CD14-positive monocyte (primary cell): ENCODE measurements at regions not wholly inside any gene's neighbourhood (a gene's known extent, or its start where the extent isn't known, plus 50 kb on each side); places are given as distances from the start of the nearest gene placed in this dataset.

Source experiments
- DNase-seq, 3 donors: peaks; one replicate each; pipeline ENCODE4 v3.0.0-alpha.2; 2011 to 2022
- H2AFZ ChIP-seq: 2 replicates; pipeline ENCODE4 v1.6.0; 2012; ENCODE audit warnings: mild to moderate bottlenecking, low read depth, low read length, inconsistent platforms; ENCODE audit not compliant: insufficient read depth, poor library complexity, severe bottlenecking
- H3K27ac ChIP-seq, 2 donors: 1 replicate in 1 of 2; 2 replicates in 1 of 2; pipeline ENCODE4 v1.5.1; 2012 to 2013; ENCODE audit warnings: low read length in 2 of 2, control low read depth in 1 of 2, inconsistent platforms in 1 of 2, low read depth in 1 of 2, mild to moderate bottlenecking in 1 of 2
- H3K27me3 ChIP-seq, 2 donors: one replicate each; pipeline versions ENCODE4 v1.6.0 to v1.6.1; 2011 to 2013; ENCODE audit warnings: low read length in 2 of 2; ENCODE audit not compliant: control insufficient read depth in 2 of 2, insufficient read depth in 2 of 2
- H3K36me3 ChIP-seq, 2 donors: replicated peaks in 1 of 2; 1 replicate in 1 of 2; 2 replicates in 1 of 2; pipeline versions ENCODE4 v1.5.1 to v1.6.1; 2012 to 2013; ENCODE audit warnings: low read length in 2 of 2, control low read depth in 1 of 2, inconsistent platforms in 1 of 2, mild to moderate bottlenecking in 1 of 2; ENCODE audit not compliant: insufficient read depth in 2 of 2, control insufficient read depth in 1 of 2
- H3K4me1 ChIP-seq, 2 donors: 1 replicate in 1 of 2; 2 replicates in 1 of 2; pipeline versions ENCODE4 v1.5.1 to v1.6.1; 2012 to 2013; ENCODE audit warnings: low read length in 2 of 2, control low read depth in 1 of 2, inconsistent platforms in 1 of 2, mild to moderate bottlenecking in 1 of 2, moderate library complexity in 1 of 2; ENCODE audit not compliant: insufficient read depth in 2 of 2, control insufficient read depth in 1 of 2
- H3K4me2 ChIP-seq: replicated peaks from 2 replicates; pipeline ENCODE3; 2012; ENCODE audit warnings: low read length, moderate library complexity, mild to moderate bottlenecking; ENCODE audit not compliant: poor library complexity, severe bottlenecking; ENCODE audit errors: extremely low read depth
- H3K4me3 ChIP-seq, 3 experiments: fragments of 200-600 bp in 1 of 3; sonication (generic) in 1 of 3; replicated peaks in 1 of 3; 1 replicate in 2 of 3; 2 replicates in 1 of 3; pipeline ENCODE4 v1.5.1; 2011 to 2013; ENCODE audit warnings: low read length in 3 of 3, mild to moderate bottlenecking in 3 of 3, control low read depth in 2 of 3, low read depth in 2 of 3, inconsistent platforms in 1 of 3, moderate library complexity in 1 of 3
- H3K79me2 ChIP-seq: 2 replicates; pipeline ENCODE4 v1.6.0; 2012; ENCODE audit warnings: mild to moderate bottlenecking, control low read depth, inconsistent platforms, low read length, moderate library complexity; ENCODE audit not compliant: insufficient read depth
- H3K9ac ChIP-seq: 2 replicates; pipeline ENCODE4 v1.6.0; 2017; ENCODE audit warnings: low read length, mild to moderate bottlenecking; ENCODE audit not compliant: insufficient read depth, poor library complexity, severe bottlenecking
- H3K9me3 ChIP-seq, 2 donors: replicated peaks in 1 of 2; 1 replicate in 1 of 2; 2 replicates in 1 of 2; pipeline versions ENCODE4 v1.5.1 to v1.6.1; 2012 to 2013; ENCODE audit warnings: low read length in 2 of 2, control low read depth in 1 of 2; ENCODE audit not compliant: control insufficient read depth in 1 of 2, insufficient read depth in 1 of 2
- H4K20me1 ChIP-seq: 2 replicates; pipeline ENCODE4 v1.6.0; 2012; ENCODE audit warnings: mild to moderate bottlenecking, low read length, control low read depth, moderate library complexity; ENCODE audit not compliant: insufficient read depth
- H3K27ac Mint-ChIP-seq, 7 donors: one replicate each; pipeline ENCODE4 v1.8.0; 2020; ENCODE audit warnings: mild to moderate bottlenecking in 7 of 7, mixed read lengths in 7 of 7, moderate library complexity in 6 of 7, inconsistent platforms in 2 of 7
- H3K27me3 Mint-ChIP-seq, 3 donors: one replicate each; pipeline ENCODE4 v1.8.0; 2021 to 2022; ENCODE audit warnings: low read depth in 3 of 3, mild to moderate bottlenecking in 3 of 3, mixed read lengths in 3 of 3, moderate library complexity in 3 of 3, inconsistent platforms in 1 of 3
- H3K36me3 Mint-ChIP-seq, 2 donors: one replicate each; pipeline ENCODE4 v1.8.0; 2020; ENCODE audit warnings: mixed read lengths in 2 of 2, inconsistent platforms in 1 of 2, mild to moderate bottlenecking in 1 of 2
- H3K4me1 Mint-ChIP-seq: one replicate; pipeline ENCODE4 v1.8.0; 2020; ENCODE audit warnings: mild to moderate bottlenecking, mixed read lengths
- H3K4me3 Mint-ChIP-seq, 2 donors: one replicate each; pipeline ENCODE4 v1.8.0; 2020; ENCODE audit warnings: mild to moderate bottlenecking in 2 of 2, mixed read lengths in 2 of 2, moderate library complexity in 1 of 2
- H3K9me3 Mint-ChIP-seq, 7 donors: one replicate each; pipeline ENCODE4 v1.8.0; 2020 to 2022; ENCODE audit warnings: mixed read lengths in 7 of 7, mild to moderate bottlenecking in 6 of 7, moderate library complexity in 6 of 7, inconsistent platforms in 2 of 7
- WGBS: methylation state at CpG from one replicate; pipeline ENCODE4 v1.1.5; 2013; ENCODE audit warnings: missing lambda C conversion rate; ENCODE audit not compliant: insufficient coverage; 5-methylcytosine and 5-hydroxymethylcytosine counted together
- intact Hi-C, 2 donors: fragments of 100-400 bp; cut with micrococcal nuclease; formaldehyde crosslinking; loops; one replicate each; pipeline versions ENCODE4 v1.15.0 to v1.15.1; 2023
- TF ChIP-seq, protein P1 (sequence below): fragments of 200-600 bp; IDR thresholded peaks from one replicate; pipeline ENCODE4 v1.8.0; 2022; ENCODE audit warnings: antibody characterized with exemption, mild to moderate bottlenecking

DNA sequence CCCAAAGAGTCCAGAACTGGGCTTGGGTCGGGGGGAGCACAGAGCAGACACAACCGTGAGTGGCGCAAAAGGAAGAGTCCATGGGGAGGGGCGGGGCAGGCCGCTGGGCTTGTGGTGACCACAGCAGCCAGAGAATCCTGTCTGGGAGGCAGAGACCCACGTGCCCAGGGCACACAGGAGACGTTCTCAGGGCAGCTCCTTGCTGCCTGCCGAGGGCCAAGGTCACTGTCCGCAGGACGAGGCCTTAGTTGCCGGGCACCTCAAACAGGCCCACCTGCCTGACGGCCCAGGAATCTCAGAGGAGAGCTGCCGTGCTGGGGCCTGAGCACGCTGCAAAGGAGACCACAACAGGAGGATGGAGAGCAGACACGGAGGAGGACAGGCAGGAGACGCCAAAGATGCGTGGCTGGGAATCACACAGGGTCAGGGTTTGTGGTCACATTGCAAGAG, 87.8 kb downstream of the MYEOV start:
- Mint-ChIP-seq H3K27ac (peak overlapping the region in 3 of 7 donors; percentile 34 to 62 (median 50)), H3K4me3 (peak overlapping the region in 1 of 2 donors; percentile 60), H3K9me3 (peaks cover 0 to 5% (median 0%) of the 10 kb centered on the region in 7 donors), H3K4me1 (peaks cover 19% of the 10 kb centered on the region), H3K27me3 (peaks cover 1 to 6% (median 5%) of the 10 kb centered on the region in 3 donors), H3K36me3 (no peaks in the 10 kb centered on the region)
- Histone ChIP-seq H3K4me2 (no peak overlapping the region), H3K4me3 (no peak overlapping the region), H3K36me3 (no peaks in the 10 kb centered on the region), H2AFZ (no peak overlapping the region), H3K27ac (no peak overlapping the region), H3K27me3 (no peaks in the 10 kb centered on the region), H3K79me2 (no peaks in the 10 kb centered on the region), H4K20me1 (no peaks in the 10 kb centered on the region), H3K4me1 (no peaks in the 10 kb centered on the region), H3K9ac (no peak overlapping the region), H3K9me3 (no peaks in the 10 kb centered on the region)
- intact Hi-C loops = no loop called here
- TF ChIP-seq, protein P1, sequence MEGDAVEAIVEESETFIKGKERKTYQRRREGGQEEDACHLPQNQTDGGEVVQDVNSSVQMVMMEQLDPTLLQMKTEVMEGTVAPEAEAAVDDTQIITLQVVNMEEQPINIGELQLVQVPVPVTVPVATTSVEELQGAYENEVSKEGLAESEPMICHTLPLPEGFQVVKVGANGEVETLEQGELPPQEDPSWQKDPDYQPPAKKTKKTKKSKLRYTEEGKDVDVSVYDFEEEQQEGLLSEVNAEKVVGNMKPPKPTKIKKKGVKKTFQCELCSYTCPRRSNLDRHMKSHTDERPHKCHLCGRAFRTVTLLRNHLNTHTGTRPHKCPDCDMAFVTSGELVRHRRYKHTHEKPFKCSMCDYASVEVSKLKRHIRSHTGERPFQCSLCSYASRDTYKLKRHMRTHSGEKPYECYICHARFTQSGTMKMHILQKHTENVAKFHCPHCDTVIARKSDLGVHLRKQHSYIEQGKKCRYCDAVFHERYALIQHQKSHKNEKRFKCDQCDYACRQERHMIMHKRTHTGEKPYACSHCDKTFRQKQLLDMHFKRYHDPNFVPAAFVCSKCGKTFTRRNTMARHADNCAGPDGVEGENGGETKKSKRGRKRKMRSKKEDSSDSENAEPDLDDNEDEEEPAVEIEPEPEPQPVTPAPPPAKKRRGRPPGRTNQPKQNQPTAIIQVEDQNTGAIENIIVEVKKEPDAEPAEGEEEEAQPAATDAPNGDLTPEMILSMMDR = no peak
- WGBS = 81% methylated on average over 17 of the region's 17 CpGs
- no peak for DNase-seq

DNA sequence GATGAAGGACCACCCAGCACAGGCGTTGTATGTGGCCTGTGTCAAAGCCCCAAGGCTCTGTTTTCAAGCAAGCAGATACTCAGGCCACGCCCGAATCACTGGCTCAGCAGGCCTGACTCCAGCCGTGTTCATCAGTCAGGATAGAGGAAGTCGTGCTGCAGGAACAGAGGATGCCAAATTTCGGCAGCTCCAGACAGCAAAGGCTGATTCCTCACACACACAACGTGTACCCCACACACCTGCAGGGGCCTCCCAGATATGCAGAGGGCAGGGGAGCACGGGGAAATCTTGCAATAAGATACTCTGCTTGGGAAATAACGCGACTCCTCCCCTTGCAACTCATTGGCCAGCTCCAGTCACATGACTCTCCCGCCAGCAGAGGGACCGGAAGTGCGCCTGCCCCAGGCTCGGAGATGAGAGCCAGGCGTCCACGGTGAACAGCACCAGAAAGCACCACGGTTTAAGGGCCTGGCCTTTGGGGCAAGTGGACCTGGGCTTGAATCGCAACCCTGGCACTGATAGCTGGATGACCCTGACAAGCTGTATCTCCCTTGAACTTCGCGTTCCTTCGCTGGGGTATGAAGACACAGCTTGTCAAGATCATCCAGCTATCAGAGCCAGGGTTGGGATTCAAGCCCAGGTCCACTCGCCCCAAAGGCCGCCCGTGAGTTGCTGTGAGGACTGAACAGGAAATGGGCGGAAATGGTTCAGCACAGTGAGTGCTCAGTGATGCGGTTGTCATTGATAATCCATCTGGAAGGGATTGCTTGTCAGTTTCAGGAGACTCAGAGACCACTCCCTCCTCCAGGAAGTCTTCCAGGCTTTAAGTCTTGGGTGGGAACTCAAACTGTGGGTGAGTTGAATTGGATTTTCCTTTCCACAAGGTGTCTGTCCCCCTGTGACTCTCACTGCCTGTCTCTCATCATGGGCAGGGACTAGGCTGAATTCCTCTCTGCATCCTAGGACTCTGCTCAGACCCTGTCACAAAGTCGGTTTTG, 88.5 kb downstream of the MYEOV start:
- Histone ChIP-seq H2AFZ (no peak overlapping the region), H3K4me3 (no peak overlapping the region), H3K9me3 (peaks cover 3 to 4% of the 10 kb centered on the region in 2 donors), H4K20me1 (no peaks in the 10 kb centered on the region), H3K4me2 (no peak overlapping the region), H3K4me1 (no peaks in the 10 kb centered on the region), H3K27ac (no peak overlapping the region), H3K36me3 (no peaks in the 10 kb centered on the region), H3K9ac (no peak overlapping the region), H3K27me3 (no peaks in the 10 kb centered on the region), H3K79me2 (no peaks in the 10 kb centered on the region)
- Mint-ChIP-seq H3K36me3 (no peaks in the 10 kb centered on the region), H3K9me3 (peaks cover 0 to 8% (median 4%) of the 10 kb centered on the region in 7 donors), H3K27me3 (peaks cover 1 to 6% (median 5%) of the 10 kb centered on the region in 3 donors), H3K4me1 (peaks cover 19% of the 10 kb centered on the region), H3K27ac (peak overlapping the region in 1 of 7 donors; percentile 54), H3K4me3 (peak overlapping the region in 1 of 2 donors; percentile 60)
- peak in 2 of 3 donors; percentile 6 to 50 for DNase-seq
- intact Hi-C loops = no loop called here
- WGBS = 79% methylated on average over 23 of the region's 27 CpGs
- TF ChIP-seq, protein P1 = no peak
